GM12872 (cell line): ENCODE measurements at regions not wholly inside any gene's neighbourhood (a gene's known extent, or its start where the extent isn't known, plus 50 kb on each side); places are given as distances from the start of the nearest gene placed in this dataset.

Experiments
- TF ChIP-seq, protein P1 (sequence below): IDR thresholded peaks from 3 replicates; pipeline ENCODE4 v1.5.1; 2011; ENCODE audit warnings: low read depth, mild to moderate bottlenecking, low read length, moderate library complexity; ENCODE audit not compliant: insufficient read depth

DNA sequence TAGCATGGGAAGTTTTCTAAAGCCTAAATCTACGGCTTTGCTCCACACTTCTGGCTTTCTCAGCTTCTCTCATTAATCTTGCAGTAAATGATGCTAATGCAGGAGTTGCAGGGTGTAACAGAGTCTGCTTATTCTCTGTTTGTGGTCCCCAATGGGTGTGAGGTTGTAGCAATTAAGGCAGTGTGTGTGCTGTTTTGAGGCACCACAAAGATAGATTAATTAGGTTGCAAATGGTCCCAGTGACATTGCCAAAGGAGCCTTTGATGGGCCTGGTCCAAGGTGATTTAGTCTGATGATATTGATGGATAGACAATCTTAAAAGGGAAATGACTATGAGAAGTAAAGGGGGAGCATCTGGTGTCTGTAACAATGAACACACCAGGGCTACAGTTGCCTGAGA, 1313.7 kb upstream of the CDH8 start:
- TF ChIP-seq, protein P1, sequence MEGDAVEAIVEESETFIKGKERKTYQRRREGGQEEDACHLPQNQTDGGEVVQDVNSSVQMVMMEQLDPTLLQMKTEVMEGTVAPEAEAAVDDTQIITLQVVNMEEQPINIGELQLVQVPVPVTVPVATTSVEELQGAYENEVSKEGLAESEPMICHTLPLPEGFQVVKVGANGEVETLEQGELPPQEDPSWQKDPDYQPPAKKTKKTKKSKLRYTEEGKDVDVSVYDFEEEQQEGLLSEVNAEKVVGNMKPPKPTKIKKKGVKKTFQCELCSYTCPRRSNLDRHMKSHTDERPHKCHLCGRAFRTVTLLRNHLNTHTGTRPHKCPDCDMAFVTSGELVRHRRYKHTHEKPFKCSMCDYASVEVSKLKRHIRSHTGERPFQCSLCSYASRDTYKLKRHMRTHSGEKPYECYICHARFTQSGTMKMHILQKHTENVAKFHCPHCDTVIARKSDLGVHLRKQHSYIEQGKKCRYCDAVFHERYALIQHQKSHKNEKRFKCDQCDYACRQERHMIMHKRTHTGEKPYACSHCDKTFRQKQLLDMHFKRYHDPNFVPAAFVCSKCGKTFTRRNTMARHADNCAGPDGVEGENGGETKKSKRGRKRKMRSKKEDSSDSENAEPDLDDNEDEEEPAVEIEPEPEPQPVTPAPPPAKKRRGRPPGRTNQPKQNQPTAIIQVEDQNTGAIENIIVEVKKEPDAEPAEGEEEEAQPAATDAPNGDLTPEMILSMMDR = no peak

DNA sequence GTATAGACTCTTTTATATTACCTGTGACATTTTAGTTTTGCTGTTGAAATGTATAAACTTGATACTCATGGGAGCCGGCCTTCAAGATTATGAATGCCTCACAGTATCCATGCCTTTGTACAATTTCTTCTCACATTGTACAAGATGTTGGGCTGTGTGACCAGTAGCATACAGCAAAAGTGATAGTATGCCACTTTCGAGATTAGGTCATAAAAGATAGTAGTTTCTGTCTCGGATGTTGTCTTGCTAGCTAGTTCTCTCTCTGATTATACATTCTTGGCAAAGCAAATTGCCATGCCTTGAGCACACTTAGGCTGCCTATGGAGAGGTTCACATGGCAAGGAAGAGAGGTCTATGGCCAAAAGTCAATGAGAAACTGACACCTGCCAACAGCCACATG, 1309.8 kb upstream of the CDH8 start:
- TF ChIP-seq, protein P1 = no peak

DNA sequence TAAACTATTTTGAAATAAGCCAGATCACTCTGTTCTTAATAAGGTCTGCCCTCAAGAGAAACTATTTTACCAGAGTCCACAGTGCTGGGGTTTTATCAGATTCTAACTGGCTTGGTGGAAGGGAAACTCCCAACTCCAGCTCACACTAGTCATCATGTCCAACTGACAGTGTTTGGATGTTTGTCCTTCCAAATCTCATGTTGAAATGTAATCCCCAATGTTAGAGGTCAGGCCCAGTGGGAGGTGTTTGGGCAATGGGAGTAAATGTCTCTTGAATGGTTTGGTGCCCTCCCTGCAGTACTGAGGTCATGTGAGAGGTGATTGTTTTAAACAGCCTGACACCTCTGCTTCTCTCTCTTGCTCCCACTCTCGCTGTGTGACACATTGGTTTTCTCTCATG, 1301.0 kb upstream of the CDH8 start:
- TF ChIP-seq, protein P1 = no peak

DNA sequence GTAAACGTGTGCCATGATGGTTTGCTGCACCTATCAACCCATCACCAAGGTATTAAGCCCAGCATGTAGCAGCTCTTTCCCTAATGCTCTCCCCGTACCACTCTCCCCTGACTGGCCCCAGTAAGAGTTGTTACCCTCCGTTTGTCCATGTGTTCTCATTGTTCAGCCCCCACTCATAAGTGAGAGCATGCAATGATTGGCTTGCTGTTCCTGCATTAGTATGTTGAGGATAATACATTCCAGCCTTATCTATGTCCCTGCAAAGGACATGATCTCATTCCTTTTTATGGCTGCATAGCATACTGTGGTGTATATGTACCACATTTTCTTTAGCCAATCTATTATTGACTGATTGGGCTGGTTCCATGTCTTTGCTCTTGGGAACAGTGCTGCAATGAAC, 1294.9 kb upstream of the CDH8 start:
- TF ChIP-seq, protein P1 = no peak

DNA sequence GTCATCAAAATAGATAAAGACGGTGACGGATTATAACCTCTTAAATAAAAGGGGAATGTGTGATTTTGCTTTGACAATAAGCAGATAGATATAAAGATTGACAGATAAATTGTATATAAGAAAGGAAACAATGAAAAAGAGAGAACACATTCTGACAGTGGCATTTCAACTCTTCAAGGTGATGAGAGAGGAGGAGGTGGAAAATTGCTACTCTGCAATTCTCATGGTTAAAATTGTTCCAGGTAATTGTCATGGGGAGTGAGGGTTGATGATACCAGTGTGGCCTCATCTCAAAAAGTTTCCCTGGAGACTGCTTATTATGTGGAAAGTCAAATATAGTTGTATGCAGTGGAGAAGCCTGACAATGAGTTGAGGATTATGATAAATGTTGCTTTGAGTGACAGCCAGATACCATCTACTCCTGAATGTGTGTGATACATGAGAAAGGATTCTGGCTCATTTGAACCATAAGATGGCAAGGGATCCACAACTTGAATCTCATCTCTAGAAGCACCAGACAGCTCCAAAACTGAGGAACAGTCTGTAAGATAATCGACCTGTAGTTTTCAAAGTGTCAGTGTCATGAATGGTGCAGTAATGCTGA, 1290.6 kb upstream of the CDH8 start:
- TF ChIP-seq, protein P1 = no peak

DNA sequence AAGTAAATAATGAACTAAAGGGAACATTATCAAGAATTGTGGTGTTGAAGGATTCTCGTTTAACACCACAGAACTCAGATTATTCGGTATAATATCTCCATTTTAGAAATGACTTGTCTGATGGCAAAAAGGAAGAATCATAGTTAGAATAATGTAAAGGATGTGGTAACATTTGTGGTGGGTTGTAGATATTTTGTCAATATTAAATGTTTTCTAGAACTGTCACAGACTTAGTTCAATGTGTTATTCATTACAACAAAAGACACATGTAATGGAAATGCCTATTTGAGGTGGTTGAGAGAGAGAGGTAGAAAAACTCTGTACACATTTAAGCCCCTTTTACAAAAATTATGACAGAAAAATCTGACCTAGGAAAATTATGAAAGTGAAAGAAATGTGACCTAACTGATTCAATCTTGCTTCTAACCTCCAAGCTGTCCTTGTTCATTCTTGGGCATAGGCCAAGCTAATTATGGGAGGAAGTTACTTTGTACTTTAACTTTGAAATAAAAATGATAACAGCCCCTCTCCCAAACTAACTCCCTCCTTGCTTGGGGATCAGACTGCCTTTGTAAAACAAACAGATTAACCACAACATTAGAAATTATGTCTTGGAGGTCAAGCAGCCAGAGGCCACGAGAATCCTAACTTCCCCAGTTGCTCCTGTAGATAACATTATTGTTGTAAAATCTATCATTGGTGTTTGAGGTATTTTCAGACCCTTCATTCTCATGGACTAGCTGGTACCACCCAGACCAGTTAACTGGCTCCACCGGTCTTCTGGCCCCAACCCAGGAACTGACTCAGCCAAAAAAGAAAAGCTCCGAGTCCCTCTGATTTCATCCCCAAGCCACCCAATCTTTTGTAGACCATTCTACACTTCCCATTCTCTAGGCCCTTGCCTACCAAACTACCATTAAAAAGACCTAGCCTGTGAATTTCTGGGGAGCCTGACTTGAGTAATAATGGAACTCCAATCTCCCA, 1287.8 kb upstream of the CDH8 start:
- TF ChIP-seq, protein P1 = no peak

DNA sequence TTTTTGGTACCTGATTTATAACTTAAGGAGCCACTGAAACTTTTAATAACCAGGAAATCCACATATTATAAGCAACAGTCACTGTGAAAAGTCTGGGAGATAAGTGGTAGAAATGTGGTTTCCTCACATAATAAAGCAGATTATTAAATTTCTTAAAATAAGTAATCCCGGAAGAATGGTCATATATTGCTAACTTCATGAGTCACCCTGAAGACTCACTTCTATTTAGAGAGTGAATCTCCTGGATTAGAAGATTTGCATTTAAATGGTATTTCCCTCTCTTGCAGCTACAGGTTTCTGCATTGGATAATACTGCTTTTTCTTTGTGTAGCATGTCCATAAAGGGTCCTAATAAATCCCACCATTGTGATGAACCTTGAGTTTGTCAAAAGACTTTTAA, 1286.8 kb upstream of the CDH8 start:
- TF ChIP-seq, protein P1 = no peak
